Trophoblast cell (in vitro differentiated cells and primary cell): ENCODE measurements at regions not wholly inside any gene's neighbourhood (a gene's known extent, or its start where the extent isn't known, plus 50 kb on each side); places are given as distances from the start of the nearest gene placed in this dataset.

ENCODE experiments used
- DNase-seq, 2 donors: peaks; one replicate each; pipeline ENCODE4 v3.0.0-alpha.2; 2016
- H2AFZ ChIP-seq: 2 replicates; pipeline ENCODE4 v1.6.1; 2013; ENCODE audit warnings: low read length, moderate library complexity, mild to moderate bottlenecking; ENCODE audit not compliant: insufficient read depth, poor library complexity
- H2AK5ac ChIP-seq: 2 replicates; pipeline ENCODE4 v1.6.1; 2013; ENCODE audit warnings: mild to moderate bottlenecking, low read length
- H2BK120ac ChIP-seq: 2 replicates; pipeline ENCODE4 v1.6.1; 2013; ENCODE audit warnings: low read length, mild to moderate bottlenecking, moderate library complexity; ENCODE audit not compliant: insufficient read depth, poor library complexity
- H2BK12ac ChIP-seq: 2 replicates; pipeline ENCODE4 v1.6.1; 2013; ENCODE audit warnings: mild to moderate bottlenecking, low read length, moderate library complexity
- H2BK5ac ChIP-seq: 2 replicates; pipeline ENCODE4 v1.6.1; 2013; ENCODE audit warnings: low read length, low read depth, moderate library complexity, mild to moderate bottlenecking; ENCODE audit not compliant: poor library complexity
- H3K14ac ChIP-seq: 2 replicates; pipeline ENCODE4 v1.6.1; 2013; ENCODE audit warnings: mild to moderate bottlenecking, low read length
- H3K18ac ChIP-seq: 2 replicates; pipeline ENCODE4 v1.6.1; 2013; ENCODE audit warnings: mild to moderate bottlenecking, low read length
- H3K23ac ChIP-seq: 2 replicates; pipeline ENCODE4 v1.6.1; 2013; ENCODE audit warnings: low read length
- H3K27ac ChIP-seq: 2 replicates; pipeline ENCODE4 v1.5.1; 2013; ENCODE audit warnings: low read depth, mild to moderate bottlenecking, inconsistent platforms, low read length, moderate library complexity
- H3K27me3 ChIP-seq: 2 replicates; pipeline ENCODE4 v1.6.1; 2013; ENCODE audit warnings: inconsistent platforms, mild to moderate bottlenecking, low read length, moderate library complexity; ENCODE audit not compliant: insufficient read depth
- H3K36me3 ChIP-seq, 2 experiments: 1 replicate in 1 of 2; 2 replicates in 1 of 2; pipeline ENCODE4 v1.6.1; 2013; ENCODE audit warnings: low read length in 2 of 2, mild to moderate bottlenecking in 2 of 2, moderate library complexity in 1 of 2; ENCODE audit not compliant: insufficient read depth in 2 of 2, control insufficient read depth in 1 of 2
- H3K4ac ChIP-seq: 2 replicates; pipeline ENCODE4 v1.6.1; 2013; ENCODE audit warnings: low read depth, mild to moderate bottlenecking, low read length, moderate library complexity
- H3K4me1 ChIP-seq, 2 experiments: 1 replicate in 1 of 2; 2 replicates in 1 of 2; pipeline ENCODE4 v1.6.1; 2013; ENCODE audit warnings: low read length in 2 of 2, mild to moderate bottlenecking in 2 of 2, moderate library complexity in 1 of 2; ENCODE audit not compliant: insufficient read depth in 2 of 2, control insufficient read depth in 1 of 2
- H3K4me2 ChIP-seq: 2 replicates; pipeline ENCODE4 v1.6.1; 2013; ENCODE audit warnings: inconsistent platforms, mild to moderate bottlenecking, low read length, moderate library complexity
- H3K4me3 ChIP-seq: 2 replicates; pipeline ENCODE4 v1.5.1; 2013; ENCODE audit warnings: mild to moderate bottlenecking, low read depth, low read length, inconsistent platforms
- H3K79me1 ChIP-seq: one replicate; pipeline ENCODE4 v1.6.1; 2013; ENCODE audit warnings: low read length
- H3K79me2 ChIP-seq: 2 replicates; pipeline ENCODE4 v1.6.1; 2013; ENCODE audit warnings: low read length, mild to moderate bottlenecking; ENCODE audit not compliant: control insufficient read depth, insufficient read depth, poor library complexity
- H3K9ac ChIP-seq: 2 replicates; pipeline ENCODE4 v1.6.1; 2013; ENCODE audit warnings: mild to moderate bottlenecking, low read length
- H3K9me3 ChIP-seq: 2 replicates; pipeline ENCODE4 v1.6.1; 2013; ENCODE audit warnings: low read depth, mild to moderate bottlenecking, control low read depth, inconsistent platforms, low read length; ENCODE audit not compliant: insufficient read depth
- H4K12ac ChIP-seq: 2 replicates; pipeline ENCODE4 v1.6.1; 2013; ENCODE audit warnings: low read depth, mild to moderate bottlenecking, low read length, moderate library complexity
- H4K8ac ChIP-seq: 2 replicates; pipeline ENCODE4 v1.6.1; 2013; ENCODE audit warnings: low read depth, mild to moderate bottlenecking, low read length, moderate library complexity
- H4K91ac ChIP-seq: one replicate; pipeline ENCODE4 v1.6.1; 2013; ENCODE audit warnings: low read depth, mild to moderate bottlenecking, low read length, moderate library complexity
- WGBS: extraction: QIAGEN DNeasy Blood & Tissue Kit; methylation state at CpG from one replicate; pipeline ENCODE4 v1.1.7; 2013; ENCODE audit warnings: missing lambda C conversion rate; ENCODE audit not compliant: insufficient read length, insufficient coverage; ENCODE audit errors: extremely low coverage; 5-methylcytosine and 5-hydroxymethylcytosine counted together

DNA sequence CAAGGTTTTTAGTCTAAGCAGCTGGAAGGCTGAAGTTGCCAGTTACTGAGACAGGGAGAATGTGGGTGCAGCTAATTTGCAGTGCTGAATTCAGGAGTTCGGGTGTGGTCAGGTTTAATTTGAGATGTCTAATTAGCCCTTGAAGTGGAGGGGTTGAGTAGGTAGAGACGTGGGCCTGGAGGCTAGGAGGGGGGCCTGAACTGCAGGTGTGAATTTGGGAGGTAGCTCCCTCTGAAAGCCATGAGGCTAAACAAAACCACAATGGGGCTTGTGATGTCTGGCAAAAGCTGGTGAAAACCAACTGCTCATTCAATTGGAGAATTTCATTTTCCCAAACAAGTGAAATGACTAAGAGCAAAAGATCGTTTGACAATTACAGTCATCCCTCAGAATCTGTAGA lies 246.0 kb upstream of the NFE2L3 start:
- no peak for DNase-seq
- no peak overlapping the region for H3K23ac ChIP-seq
- H4K91ac ChIP-seq = no peak overlapping the region
- H3K4me2 ChIP-seq = no peak overlapping the region
- no peak overlapping the region for H2BK12ac ChIP-seq
- no CpG with 5 or more reads among the region's 3 CpGs for WGBS
- no peak overlapping the region for H3K27ac ChIP-seq
- no peak overlapping the region for H3K9ac ChIP-seq
- no peaks in the 10 kb centered on the region for H3K4me1 ChIP-seq
- H2BK120ac ChIP-seq = no peak overlapping the region
- H3K79me2 ChIP-seq = no peaks in the 10 kb centered on the region
- no peak overlapping the region for H2AK5ac ChIP-seq
- no peak overlapping the region for H2AFZ ChIP-seq
- no peak overlapping the region for H4K12ac ChIP-seq
- no peaks in the 10 kb centered on the region for H3K27me3 ChIP-seq
- no peak overlapping the region for H3K4ac ChIP-seq
- no peaks in the 10 kb centered on the region for H3K9me3 ChIP-seq
- H3K79me1 ChIP-seq = no peaks in the 10 kb centered on the region
- H3K18ac ChIP-seq = no peak overlapping the region
- H2BK5ac ChIP-seq = no peak overlapping the region
- H3K36me3 ChIP-seq = no peaks in the 10 kb centered on the region
- no peak overlapping the region for H4K8ac ChIP-seq
- no peak overlapping the region for H3K4me3 ChIP-seq
- no peak overlapping the region for H3K14ac ChIP-seq

DNA sequence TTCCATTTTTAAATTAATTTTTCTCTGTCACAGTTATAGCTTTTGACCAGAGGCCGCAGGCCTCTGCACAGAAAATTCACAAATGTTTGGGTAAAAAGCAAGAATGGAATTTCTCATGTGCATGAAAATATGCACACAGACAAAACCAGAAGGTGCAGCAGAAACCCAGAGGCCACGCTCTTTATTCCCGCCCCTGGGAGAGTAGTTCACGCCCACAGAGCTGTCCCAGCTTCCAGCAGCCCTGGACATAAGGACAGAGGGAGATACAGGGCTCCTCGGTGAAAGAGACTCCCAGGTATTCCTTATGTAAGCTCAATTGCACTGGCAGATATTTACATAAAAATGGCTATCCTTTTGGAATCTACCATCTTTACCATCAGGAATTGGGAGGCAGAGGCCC lies 245.2 kb upstream of the NFE2L3 start:
- Histone ChIP-seq H4K12ac (no peak overlapping the region), H3K27ac (no peak overlapping the region), H3K9me3 (no peaks in the 10 kb centered on the region), H3K27me3 (no peaks in the 10 kb centered on the region), H2BK120ac (no peak overlapping the region), H3K79me1 (no peaks in the 10 kb centered on the region), H2BK12ac (no peak overlapping the region), H2BK5ac (no peak overlapping the region), H4K8ac (no peak overlapping the region), H3K23ac (no peak overlapping the region), H3K4me3 (no peak overlapping the region), H3K79me2 (no peaks in the 10 kb centered on the region), H3K9ac (no peak overlapping the region), H2AK5ac (no peak overlapping the region), H4K91ac (no peak overlapping the region), H3K14ac (no peak overlapping the region), H2AFZ (no peak overlapping the region), H3K4me2 (no peak overlapping the region), H3K4me1 (no peaks in the 10 kb centered on the region), H3K4ac (no peak overlapping the region), H3K18ac (no peak overlapping the region), H3K36me3 (no peaks in the 10 kb centered on the region)
- DNase-seq = peak in 1 of 2 donors; percentile 15
- no CpG with 5 or more reads among the region's 5 CpGs for WGBS

- no peak overlapping the region for H3K27ac ChIP-seq
- H3K36me3 ChIP-seq = no peaks in the 10 kb centered on the region
- no CpG with 5 or more reads among the region's 7 CpGs for WGBS
- no peaks in the 10 kb centered on the region for H3K27me3 ChIP-seq
- H3K4me1 ChIP-seq = no peaks in the 10 kb centered on the region
- no peak overlapping the region for H4K8ac ChIP-seq
- H3K23ac ChIP-seq = peak overlapping the region; percentile 76
- no peaks in the 10 kb centered on the region for H3K9me3 ChIP-seq
- no peak overlapping the region for H3K4me2 ChIP-seq
- no peak overlapping the region for H3K18ac ChIP-seq
- H4K12ac ChIP-seq = no peak overlapping the region
- H3K79me1 ChIP-seq = no peaks in the 10 kb centered on the region
- H3K4ac ChIP-seq = no peak overlapping the region
- DNase-seq = no peak
- H2BK5ac ChIP-seq = no peak overlapping the region
- no peak overlapping the region for H4K91ac ChIP-seq
- H2BK120ac ChIP-seq = no peak overlapping the region
- no peak overlapping the region for H3K4me3 ChIP-seq
- H3K9ac ChIP-seq = no peak overlapping the region
- no peak overlapping the region for H3K14ac ChIP-seq
- H2AK5ac ChIP-seq = no peak overlapping the region
- H2BK12ac ChIP-seq = no peak overlapping the region
- H2AFZ ChIP-seq = no peak overlapping the region
- no peaks in the 10 kb centered on the region for H3K79me2 ChIP-seq
Observed at GRCh38 chr7:25907214-25907613, 244.8 kb upstream of the NFE2L3 start.

DNA sequence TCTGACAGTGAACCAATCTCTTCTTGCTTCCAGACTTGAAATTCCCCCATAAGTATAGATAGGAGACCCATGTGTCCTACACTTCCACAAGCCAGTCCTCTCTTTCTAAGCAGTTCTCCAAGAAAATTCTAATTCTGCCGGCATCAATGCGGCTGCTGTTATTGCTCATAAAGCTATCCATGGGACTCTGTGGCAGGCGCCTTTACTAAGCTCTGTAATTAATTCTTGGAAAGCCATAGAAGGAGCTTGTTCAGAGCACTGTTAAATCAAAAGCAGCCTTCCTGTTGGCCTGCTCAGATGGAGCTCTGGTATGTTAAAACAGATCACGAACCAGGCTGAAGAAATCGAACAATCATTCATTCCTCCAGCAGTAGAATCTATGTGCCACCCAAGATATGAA lies 244.3 kb upstream of the NFE2L3 start:
- no peaks in the 10 kb centered on the region for H3K79me2 ChIP-seq
- WGBS = no CpG with 5 or more reads among the region's 5 CpGs
- no peak overlapping the region for H3K27ac ChIP-seq
- no peaks in the 10 kb centered on the region for H3K36me3 ChIP-seq
- H3K14ac ChIP-seq = no peak overlapping the region
- no peak overlapping the region for H2BK12ac ChIP-seq
- H4K12ac ChIP-seq = no peak overlapping the region
- no peak overlapping the region for H3K4me2 ChIP-seq
- H3K27me3 ChIP-seq = no peaks in the 10 kb centered on the region
- H3K4me1 ChIP-seq = no peaks in the 10 kb centered on the region
- H3K4ac ChIP-seq = no peak overlapping the region
- H3K23ac ChIP-seq = no peak overlapping the region
- H4K8ac ChIP-seq = no peak overlapping the region
- no peak overlapping the region for H2AK5ac ChIP-seq
- no peaks in the 10 kb centered on the region for H3K9me3 ChIP-seq
- H3K4me3 ChIP-seq = no peak overlapping the region
- no peak overlapping the region for H3K18ac ChIP-seq
- no peak overlapping the region for H3K9ac ChIP-seq
- H2AFZ ChIP-seq = no peak overlapping the region
- H3K79me1 ChIP-seq = no peaks in the 10 kb centered on the region
- no peak overlapping the region for H2BK120ac ChIP-seq
- no peak overlapping the region for H4K91ac ChIP-seq
- no peak for DNase-seq
- H2BK5ac ChIP-seq = no peak overlapping the region
